ENCODE measurements at regions not wholly inside any gene's neighbourhood (a gene's known extent, or its start where the extent isn't known, plus 50 kb on each side); places are given as distances from the start of the nearest gene placed in this dataset.

DNA sequence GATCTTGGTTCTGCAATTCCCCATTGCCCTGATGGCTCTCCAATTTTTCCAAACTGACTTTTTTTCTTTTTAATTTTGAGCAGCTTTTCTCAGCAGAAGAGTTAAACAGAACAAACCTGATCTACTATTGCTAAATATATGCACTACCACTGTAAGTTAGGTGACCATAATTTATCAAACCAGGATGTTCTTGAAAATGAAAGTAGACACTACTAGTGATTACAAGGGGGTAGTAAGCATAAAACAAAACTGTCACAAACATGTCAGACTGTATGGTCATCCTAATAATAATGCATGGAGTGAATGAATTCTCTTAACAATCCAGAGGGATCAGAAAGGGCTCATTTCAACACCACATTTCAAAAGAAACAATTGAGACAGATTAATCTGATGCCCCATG is 183.0 kb upstream of the FOXN3 start:
- DNase-seq, result no peak

DNA sequence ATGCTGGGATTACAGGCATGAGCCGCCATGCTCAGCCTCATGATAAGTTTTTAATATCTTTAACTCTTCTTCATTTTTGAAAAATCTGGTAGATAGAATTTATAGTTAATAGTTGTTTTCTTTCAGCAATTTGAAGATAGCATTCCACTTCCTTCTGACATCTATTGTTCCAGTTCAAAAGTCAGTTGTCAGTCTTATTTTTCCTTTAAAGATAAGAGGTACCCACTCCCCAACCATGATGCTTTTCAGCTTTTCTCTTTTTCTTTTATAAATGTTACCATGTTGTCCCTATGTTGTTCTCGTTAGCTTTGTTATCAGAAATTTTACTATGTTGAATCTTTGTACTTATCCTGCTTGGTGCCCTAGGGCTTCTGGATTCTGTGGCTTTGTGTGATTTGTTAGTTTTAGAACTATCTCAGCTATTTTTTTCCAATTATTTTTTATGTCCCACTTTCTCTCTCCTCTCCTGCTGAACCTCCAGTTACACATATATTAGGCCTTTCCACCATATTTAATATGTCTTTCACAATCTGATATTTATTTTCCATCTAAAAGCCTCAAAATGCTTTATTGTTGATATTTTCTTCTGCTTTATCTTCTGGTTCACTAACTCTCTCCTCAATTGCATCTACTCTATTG is 181.6 kb upstream of the FOXN3 start:
- DNase-seq, result no peak

DNA sequence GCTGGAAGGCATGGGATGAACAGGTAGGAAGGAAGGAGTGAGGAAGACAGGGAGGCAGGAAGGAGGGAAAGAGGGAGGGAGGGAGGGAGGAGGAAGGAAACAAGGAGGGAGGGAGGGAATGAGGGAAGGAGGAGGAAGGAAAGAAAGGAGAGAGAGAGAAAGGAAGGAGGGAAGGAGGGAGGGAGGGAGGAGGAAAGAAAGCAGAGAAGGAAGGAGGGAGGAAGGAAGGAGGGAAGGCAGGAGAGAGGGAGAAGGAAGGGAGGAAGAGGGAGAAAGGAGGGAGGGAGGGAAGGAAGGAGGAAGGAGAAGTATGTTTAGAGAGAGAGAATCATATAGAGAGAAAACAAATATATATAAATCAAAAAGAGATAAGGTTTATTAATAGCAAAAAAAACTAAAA is 175.9 kb upstream of the FOXN3 start:
- DNase-seq, result no peak

DNA sequence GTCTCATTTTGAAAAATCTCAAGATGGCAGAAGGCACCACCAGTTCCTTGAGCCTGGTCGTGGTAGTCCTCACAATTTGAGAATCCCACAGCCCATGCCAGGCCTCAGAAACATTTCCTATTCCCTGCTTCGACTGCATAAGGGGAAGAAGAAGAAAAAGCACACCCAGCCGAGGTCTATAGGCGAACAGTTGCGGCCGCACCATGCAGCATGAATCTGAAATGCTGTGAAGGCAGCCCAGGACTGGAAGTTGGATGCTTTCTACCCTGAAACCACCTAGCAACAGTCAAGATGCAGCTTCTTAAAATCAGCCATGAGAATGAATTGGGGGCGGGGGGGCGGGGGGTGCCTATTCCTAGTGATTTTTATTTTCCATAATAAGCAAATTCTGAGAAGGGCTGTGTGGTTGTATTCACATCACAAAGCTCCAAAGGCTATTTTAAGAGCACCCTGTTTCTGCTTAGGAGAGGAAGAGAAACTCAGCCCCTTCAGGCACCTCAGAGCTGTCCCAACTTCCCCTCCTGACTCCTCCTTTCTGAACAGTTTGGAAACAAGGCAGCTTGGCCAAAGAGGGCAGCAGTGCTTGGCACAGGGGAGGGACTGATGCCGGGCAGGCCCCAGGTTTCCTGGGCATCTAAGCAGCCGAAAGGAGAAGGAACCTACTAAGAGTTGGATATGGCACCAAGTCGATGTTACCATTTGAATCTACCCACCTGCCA is 172.5 kb upstream of the FOXN3 start:
- no peak for DNase-seq

DNA sequence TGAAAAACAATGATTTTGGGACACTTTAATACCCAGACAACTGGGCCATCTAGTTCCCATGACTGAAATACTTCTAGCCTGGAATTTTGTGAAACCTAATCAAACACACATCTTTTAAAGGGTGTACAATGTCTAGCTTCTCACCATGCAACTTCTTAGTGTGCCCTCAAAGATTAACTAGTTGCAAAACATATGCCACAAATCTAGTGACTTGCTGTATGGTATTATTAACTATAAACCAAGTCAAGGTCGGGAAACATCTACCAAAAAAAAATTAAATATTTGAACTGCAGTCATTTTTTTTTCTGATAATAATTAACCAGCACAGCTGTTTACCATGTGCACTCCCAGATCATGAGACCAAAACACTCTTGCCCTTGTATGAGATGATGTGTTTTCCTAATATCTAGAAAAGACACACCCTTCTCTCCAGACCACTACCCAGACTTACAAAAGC is 171.8 kb upstream of the FOXN3 start:
- DNase-seq, result no peak

DNA sequence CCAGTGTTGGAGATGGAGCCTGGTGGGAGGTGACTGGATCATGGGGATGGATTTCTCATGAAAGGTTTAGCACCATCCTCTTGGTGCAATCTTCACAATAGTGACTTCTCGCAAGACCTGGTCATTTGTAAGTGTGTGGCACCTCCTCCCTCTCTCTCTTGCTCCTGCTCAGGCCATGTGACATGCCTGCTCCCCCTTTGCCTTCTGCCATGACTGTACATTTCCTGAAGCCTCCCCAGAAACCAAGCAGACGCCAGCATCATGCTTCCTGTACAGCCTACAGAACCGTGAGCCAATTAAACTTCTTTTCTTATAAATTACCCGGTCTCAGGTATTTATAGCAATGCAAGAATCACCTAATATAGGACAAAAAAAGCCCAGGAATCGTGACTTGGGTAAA is 171.0 kb upstream of the FOXN3 start:
- no peak for DNase-seq

DNA sequence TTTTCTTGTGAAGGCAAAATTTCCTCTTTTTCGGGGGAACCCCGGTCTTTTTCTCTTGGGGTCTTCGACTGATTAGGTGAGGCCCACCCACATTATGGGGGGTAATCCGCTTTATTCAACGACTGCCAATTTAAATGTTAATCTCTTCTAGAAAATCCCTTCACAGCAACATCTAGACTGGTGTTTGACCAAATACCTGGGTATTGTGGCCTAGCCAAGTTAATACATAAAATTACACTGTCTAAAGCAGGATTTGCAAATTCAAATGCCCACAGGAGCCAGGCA is 170.0 kb upstream of the FOXN3 start:
- no peak for DNase-seq

DNA sequence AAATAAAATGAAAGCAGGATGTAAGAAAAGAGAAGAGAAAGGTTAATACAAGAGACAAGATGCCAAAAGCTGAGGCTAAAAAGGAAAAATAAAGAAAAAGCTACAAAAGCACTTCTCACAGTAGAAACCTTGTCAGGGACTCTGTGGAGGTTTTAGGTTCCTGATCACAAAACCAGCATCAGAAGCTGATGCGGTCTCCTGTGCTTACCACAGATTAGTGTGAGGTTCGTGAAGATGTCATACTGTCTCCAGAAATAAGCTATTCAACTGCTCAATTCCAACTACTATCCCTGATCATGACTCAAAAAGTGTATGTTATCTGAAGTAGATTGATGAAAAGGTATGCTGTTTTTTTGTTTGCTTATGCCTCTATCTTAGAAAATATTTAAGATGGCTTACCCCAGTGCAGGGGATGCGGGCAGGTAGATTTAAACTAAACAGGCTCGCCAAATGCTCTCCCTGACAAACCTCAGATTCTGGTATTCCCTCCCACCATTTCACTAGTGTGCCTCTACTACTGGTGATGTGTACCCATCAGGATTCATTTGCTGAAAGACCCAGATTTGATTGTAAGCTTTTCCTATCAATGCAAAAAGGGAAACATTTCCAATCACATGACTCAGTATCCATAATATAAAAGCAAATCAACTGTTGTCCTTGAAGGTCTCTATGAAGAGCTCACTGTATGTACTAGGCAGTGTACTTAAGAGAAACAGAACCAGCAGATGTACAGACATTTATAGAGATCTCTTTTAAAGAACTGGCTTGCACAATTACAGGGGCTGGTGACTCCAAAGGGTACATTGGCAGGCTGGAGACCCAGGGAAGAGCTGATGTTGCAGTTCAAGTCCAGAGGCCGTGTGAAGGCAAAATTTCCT is 169.5 kb upstream of the FOXN3 start:
- DNase-seq, result no peak

DNA sequence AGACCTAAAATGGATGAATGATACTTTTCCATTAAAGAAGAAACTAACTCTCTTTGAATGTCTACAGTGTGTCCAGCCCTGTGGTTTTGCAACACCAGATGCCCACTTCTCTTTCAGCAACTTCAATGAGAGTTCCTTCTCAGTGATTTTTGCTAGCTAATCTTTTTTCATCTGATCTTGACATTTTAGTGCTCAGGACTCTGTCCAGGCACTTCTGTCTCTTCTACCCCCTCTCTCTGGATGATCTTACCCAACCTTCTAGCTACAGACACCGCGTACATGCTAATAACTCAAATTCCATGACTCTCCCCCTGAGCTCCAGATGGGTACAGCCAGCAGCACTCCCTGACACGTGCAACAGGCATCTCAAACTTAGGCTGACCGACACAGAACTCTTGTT is 161.1 kb upstream of the FOXN3 start:
- DNase-seq, result no peak

DNA sequence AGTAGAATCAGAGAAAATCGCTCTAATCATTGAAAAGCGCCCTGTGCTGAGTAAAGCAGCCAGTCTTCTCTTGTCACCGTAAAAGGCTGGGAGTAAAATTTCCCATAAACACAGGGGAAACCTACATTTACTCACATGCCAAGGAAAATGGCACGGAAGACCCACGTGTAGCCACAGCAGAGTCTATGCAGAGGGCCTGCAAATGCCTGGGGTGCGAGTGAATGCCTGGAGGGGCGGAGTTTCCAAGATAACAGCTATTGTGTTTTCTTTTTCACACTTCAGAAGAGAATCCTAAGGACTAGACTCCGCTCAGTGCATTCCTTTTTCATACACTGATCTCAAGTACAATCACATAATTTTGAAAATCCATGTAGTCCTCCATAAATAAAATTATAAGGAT is 159.9 kb upstream of the FOXN3 start:
- no peak for DNase-seq

DNA sequence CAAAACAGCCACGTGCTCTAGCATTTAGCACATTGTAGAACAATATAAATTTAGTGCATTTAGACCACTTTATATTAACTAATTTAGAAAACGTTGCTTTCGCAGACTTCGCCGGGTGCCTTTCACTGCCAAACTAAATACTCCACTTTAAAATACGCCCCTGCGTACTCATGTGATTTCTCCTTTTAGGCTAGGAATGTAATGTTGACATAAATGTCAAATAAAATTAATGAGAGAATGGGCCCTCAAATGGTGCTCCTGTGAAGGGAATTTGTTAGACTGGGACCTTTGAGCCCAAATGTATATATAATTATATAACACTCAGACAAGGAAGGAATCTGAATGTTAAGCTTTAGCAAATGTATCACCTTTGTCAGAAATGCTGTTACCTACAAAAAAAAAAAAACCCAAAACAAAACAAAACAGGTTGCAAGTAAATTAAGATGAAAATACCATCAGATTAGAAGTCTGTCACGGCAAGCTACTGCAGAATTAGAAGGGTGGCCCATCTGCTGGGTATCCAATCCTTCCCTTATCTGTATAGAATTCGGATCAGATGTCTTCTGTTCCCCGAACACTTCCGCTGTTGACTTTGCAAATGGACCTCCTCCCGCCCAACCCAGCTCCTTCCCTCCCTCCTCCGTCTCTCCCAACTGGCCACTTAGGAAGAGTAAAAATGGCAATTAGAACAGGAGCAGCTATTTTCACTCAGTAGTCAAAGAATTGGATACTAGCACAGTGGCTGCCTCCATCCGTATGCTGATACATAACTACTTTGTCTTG is 159.3 kb upstream of the FOXN3 start:
- DNase-seq, result no peak

DNA sequence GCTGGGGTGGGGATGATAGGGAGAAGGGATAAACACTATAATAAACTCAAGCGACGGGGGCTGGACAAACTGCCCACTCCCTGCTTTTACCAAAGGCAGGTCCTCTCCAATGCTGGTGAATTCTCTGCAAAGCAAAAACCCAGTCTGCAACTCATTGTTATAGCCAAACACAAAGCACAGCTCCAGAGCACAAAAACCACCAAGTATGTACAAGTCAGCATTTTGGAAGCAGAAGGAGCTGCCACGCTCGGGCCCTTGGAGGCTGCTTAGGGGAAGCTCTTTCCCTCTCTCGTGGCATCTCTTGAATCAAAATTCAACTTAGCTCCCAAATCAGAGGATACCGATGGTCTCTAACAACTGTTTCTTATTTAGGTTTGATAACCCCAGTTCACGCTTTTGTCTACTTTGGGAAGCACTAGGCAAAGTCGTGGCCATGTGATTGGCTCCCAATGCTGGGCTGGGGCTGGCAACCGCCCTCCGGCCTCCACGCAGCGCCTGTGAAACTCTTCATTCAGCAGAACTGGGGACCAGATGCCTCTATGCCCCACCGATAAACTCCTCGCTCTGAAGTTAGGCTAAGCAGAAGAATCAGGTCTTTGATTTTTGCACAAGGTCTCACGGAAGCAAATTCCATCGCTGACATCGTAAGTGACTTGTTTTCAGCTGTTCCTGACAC is 158.5 kb upstream of the FOXN3 start:
- no peak for DNase-seq

DNA sequence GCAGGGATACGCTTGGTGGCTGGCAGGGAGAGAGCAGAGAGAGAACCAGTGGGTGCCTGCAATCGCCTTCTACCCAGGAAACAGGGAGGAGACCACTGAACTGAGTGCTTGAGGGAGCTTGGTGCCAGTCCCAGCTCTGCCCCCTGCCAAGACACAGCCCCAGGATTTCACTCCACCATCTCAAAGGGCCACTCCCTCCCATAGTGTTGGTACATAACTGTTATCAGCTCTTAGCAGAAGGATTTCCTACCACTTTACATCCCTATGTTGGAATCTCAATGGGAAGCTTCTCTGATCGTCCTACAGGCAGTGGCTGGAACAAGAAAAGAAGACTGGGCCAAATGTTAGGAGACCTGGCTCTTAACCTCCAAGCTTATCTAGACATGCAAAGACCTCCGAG is 157.4 kb upstream of the FOXN3 start:
- DNase-seq, result no peak

DNA sequence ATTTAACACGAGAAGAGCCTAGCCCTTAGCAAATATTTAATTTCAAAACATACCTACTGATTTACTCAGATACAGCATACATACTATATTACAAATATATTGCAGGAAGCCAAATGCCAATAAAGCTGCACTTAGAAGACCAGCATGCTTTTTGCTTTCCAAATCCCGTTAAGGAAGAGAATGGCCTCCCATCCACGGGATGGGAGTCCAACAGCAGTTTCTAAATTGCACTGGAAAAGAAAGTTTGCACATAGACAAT is 156.3 kb upstream of the FOXN3 start:
- DNase-seq, result no peak

DNA sequence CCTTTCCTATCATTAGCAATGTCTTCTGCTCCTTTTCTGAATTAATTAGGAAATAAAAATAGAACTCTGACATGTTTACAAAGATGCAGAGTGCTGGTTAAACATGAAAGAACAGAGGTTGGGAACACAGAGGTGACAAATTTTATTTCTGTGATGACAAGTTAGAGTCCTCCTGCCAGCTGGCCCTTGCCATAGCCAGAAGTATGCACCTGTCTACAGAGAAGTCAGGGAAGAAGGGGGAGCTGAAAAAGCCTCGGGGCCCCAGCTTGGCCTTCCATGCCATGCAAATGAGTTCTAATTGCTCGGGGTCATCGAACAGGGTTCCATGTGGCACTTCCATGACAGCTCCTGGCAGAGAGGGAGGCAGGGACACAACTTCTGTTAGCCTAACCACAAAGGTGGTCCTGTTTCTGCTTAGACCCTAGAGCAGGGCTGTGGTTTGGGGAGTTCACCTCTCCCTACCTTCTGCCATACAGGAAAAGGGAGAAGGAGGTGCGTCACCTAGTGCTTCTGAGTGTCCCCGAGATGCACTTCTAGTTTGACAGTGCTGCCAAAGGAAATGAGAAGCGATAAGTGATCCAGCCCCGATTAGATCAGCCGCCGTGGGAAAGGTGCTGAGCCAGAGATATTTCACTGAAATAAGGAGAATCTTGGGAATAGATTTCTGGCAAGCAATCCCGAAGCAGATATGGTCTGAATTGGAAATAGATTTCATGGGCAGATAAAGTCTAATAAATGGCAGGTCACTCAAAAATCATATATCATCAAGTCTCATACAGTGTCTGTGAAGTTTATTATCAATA is 155.8 kb upstream of the FOXN3 start:
- DNase-seq, result no peak

DNA sequence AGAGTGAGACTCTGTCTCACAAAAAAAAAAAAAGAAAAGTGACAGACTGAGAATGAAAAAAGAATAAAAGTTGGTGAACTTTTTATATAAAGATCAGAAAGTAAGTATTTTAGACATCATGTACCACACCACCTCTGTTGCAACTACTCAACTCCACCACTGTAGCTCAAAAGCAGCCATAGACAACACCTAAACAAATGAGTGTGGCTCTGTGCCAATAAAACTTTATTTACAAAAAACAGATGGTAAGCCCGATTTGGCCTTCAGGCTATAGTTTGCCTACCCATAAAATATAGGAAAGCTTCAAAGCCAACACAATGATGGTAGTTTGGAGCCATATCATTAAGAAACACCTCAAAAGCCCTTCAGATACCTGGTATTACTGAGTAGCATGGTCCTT is 154.5 kb upstream of the FOXN3 start:
- DNase-seq, result no peak

DNA sequence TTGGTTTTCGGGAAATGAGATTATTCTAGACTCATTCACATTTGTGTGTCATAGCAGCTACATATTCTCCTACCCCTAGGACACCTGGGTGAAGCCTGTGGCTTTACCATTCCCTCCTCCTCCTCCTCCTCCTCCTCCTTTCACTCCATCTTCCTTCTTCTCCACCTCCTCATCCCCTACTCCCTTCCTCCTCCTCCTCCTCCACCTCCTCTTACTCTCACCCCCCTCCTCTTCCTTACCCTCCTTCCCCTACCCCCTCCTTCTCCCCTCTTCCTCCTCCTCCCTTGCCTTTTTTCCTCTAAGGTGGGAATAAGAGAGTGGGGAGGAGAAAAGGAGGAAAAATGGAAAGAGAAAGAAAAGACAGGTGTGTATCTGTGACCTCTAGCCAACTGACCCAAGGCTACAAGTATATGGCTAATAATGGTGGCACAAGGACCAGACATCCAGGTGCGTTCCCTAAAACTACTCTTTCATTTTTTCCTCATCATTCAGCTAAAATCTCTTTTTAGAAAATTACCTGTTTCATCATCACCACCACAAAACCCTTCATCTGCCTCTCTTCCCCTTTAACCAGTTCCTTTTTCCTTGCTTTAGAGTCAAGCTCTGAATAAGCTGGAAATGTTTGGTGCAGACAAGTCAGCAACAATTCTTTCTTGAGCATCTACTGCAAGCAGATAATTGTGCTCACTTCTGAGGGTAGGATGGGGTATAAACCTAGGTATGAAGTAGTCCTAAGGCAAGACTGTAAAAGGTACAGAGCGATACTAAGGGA is 149.8 kb upstream of the FOXN3 start:
- DNase-seq, result no peak

DNA sequence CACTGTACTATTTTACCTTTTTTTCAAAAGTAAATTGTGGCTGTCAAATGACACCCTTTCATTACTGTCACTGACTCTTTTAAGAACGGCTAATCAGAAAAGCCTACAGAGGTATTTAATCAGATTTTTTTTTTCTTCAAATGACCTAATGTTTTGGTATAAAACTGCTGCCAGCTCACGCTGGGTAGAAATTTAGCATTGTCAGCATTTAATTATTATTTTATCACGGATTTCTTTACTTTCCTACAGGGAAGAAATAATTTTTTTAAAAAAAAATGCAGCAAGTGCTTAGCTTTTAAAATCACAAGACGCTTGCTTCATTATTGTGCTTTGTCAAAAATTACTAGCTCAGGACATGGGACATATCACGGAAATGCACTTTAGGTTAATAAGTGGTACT is 149.1 kb upstream of the FOXN3 start:
- no peak for DNase-seq

DNA sequence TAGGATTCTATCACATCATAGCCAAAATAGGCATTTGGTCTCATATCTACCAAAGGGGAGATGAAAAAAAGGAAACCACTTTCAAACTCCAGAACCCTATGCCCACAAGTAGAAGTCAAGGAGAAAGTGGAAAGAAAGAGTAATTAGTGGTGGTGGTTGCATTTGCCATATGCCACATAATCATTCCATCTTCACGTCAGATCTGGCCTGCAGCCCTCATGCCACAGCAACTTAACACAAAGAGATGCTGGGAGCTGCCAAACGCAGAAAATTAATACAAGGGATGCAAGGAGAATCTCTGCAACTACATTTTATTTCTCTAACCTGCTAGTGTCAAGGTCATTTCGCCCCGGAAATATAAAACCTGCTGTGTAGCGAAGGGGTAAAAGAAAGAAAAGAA is 148.6 kb upstream of the FOXN3 start:
- DNase-seq, result no peak

DNA sequence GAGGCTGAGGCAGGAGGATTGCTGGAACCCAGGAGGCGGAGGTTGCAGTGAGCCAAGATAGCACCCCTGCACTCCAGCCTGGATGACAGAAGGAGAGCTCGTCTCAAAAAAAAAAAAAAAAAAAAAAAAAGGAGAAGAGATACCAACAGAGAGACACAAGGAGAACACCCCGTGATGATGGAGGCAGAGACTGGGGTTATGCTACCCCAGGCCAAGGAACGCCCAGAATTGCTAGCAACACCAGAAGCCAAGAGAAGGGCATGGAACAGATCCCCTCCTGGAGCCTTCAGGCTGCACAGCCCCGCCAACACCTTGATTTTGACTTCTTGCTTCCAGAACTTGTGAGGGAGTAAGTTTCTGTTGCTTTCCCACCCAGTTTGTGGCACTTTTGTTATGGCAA is 148.0 kb upstream of the FOXN3 start:
- DNase-seq, result no peak

DNA sequence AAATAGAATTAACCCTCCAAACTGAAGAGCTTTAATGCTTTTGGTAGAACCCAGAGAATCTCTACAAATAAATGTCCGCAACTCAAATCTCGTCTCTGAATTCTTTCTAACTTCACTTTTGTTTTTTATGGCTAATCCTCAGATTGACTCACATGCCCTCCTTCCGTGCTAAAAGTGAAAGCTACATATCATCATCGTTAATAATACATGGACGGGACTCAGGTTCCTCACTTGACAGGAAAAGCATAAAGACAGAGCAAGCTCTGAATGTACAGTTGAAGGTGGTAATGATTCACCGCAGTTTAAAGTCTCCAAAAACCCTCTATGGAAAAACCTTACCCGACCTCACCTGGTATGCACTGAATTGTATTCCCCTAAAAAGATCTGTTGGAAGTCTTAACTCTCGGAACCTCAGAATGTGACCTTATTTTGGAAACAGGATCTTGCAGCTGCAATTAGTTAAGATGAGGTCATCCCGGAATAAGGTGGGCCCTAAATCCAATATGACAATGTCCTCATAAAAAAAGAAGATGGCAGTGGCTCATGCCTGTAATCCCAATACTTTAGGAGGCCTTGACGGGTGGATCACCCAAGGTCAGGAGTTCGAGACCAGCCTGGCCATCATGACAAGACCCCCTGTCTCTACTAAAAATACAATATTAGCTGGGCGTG is 147.4 kb upstream of the FOXN3 start:
- DNase-seq, result no peak

All from activated CD8-positive, alpha-beta memory T cell treated with anti-CD3 and anti-CD28 coated beads, Interleukin-2, amount 50 U/mL, for 48 hours (primary cell).